K562 (cell line): ENCODE measurements at regions not wholly inside any gene's neighbourhood (a gene's known extent, or its start where the extent isn't known, plus 50 kb on each side); places are given as distances from the start of the nearest gene placed in this dataset.

ENCODE experiments used
- BRD4 ChIP-seq: fragments of 200-600 bp; sonication (generic); IDR thresholded peaks from 2 replicates; pipeline ENCODE4 v1.6.1; 2017; ENCODE audit warnings: inconsistent platforms
- DIDO1 ChIP-seq: fragments of 450-650 bp; IDR thresholded peaks from 2 replicates; pipeline ENCODE4 v1.6.1; 2016; ENCODE audit warnings: low read depth, missing biosample characterization, missing genetic modification characterization
- FOXJ2 ChIP-seq: fragments of 200-800 bp; sonication (Bioruptor generic); IDR thresholded peaks from 2 replicates; pipeline ENCODE4 v1.6.1; 2016; ENCODE audit warnings: missing genetic modification characterization, missing compliant biosample characterization
- IFI16 ChIP-seq: fragments of 250-450 bp; sonication (Bioruptor Pico); IDR thresholded peaks from 2 replicates; pipeline ENCODE4 v2.1.2; 2022; ENCODE audit warnings: mild to moderate bottlenecking, inconsistent platforms
- MAZ ChIP-seq, 2 experiments: fragments of 450-650 bp in 1 of 2; sonication (generic) in 1 of 2; formaldehyde crosslinking; IDR thresholded peaks in 1 of 2; conservative IDR thresholded peaks in 1 of 2; 2 replicates each; pipeline versions ENCODE4 v1.4.0 to v1.5.0; 2020; ENCODE audit warnings: mild to moderate bottlenecking in 1 of 2, missing genetic modification reagents in 1 of 2
- MEIS2 ChIP-seq: fragments of 450-650 bp; IDR thresholded peaks from 2 replicates; pipeline ENCODE4 v1.6.1; 2014; ENCODE audit warnings: mild to moderate bottlenecking; ENCODE audit not compliant: partially characterized antibody
- MGA ChIP-seq: fragments of 450-650 bp; IDR thresholded peaks from 2 replicates; pipeline ENCODE4 v1.6.1; 2016; ENCODE audit warnings: mild to moderate bottlenecking, moderate library complexity
- MLLT1 ChIP-seq, 2 experiments: fragments of 450-650 bp; IDR thresholded peaks; 2 replicates each; pipeline ENCODE4 v1.6.1; 2016
- NBN ChIP-seq: fragments of 450-650 bp; IDR thresholded peaks from 2 replicates; pipeline ENCODE4 v1.6.1; 2016; ENCODE audit warnings: low read depth, mild to moderate bottlenecking
- NCOA1 ChIP-seq: fragments of 450-650 bp; IDR thresholded peaks from 2 replicates; pipeline ENCODE4 v1.6.1; 2016; ENCODE audit warnings: low read depth
- NFIC ChIP-seq: fragments of 450-650 bp; IDR thresholded peaks from 2 replicates; pipeline ENCODE4 v1.6.1; 2017; ENCODE audit warnings: mild to moderate bottlenecking, inconsistent platforms
- PHF20 ChIP-seq: fragments of 450-650 bp; IDR thresholded peaks from 2 replicates; pipeline ENCODE4 v1.6.1; 2018; ENCODE audit not compliant: partially characterized antibody
- RAD51 ChIP-seq: fragments of 450-650 bp; IDR thresholded peaks from 2 replicates; pipeline ENCODE4 v1.7.1; 2016; ENCODE audit warnings: low read depth, mild to moderate bottlenecking, borderline replicate concordance
- SMARCC2 ChIP-seq: fragments of 450-650 bp; IDR thresholded peaks from 2 replicates; pipeline ENCODE4 v1.6.1; 2017; ENCODE audit warnings: antibody characterized with exemption, moderate library complexity, mild to moderate bottlenecking, low read depth
- ZBTB17 ChIP-seq: fragments of 450-650 bp; formaldehyde crosslinking; IDR thresholded peaks from 2 replicates; pipeline ENCODE4 v1.4.0; 2020; ENCODE audit warnings: mild to moderate bottlenecking
- ZNF212 ChIP-seq: fragments of 450-650 bp; formaldehyde crosslinking; IDR thresholded peaks from 2 replicates; pipeline ENCODE4 v1.4.0; 2020; ENCODE audit warnings: mild to moderate bottlenecking
- ZNF445 ChIP-seq: fragments of 250-450 bp; sonication (Bioruptor Pico); IDR thresholded peaks from 2 replicates; pipeline ENCODE4 v1.4.0; 2020; ENCODE audit warnings: low read depth, mild to moderate bottlenecking, moderate library complexity

DNA sequence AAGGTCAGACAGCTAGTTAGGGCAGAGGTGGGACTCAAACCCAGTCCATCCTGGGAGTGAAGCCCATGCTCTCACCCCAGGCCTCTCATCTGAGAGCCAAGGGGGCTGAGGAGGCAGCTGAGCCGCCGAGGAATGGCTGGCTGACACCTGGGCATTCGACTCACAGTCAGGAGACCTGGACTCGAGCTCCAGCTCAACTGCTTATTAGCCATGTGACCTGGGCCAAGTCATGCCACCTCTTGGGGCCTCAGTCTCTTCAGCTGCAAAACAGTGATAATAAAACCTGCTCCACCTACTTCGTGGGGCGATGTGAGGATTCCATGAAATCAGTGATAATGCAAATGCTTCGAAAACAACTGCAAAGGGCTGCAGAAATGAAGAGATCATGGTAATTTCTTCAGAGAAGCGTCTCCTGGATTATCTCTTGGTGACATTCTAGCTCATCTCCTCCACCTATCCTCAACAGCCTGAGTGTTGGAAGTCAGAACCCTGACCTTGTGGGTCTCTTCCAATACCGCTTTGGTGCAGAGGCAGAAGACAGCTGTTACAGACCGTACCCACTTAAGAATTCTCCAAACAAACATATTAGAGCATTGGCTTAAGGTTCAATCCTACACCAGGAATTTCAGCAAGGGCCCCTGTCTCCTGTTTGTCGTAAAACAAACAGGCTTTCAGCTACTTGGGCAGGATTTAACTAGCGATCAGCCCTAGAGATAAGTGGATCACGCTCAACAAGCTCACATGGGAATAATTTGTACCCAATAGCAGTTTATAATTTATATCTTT lies 60.0 kb upstream of the PIM1 start (continued):
- TF ChIP-seq DIDO1 (no peak), ZNF212 (CRISPR knock-in tag) (0 out of 2 replicates have a peak, but pooled peaks have one; percentile 76), ZBTB17 (CRISPR knock-in tag) (peak; percentile 69), FOXJ2 (tag) (peak; percentile 62), PHF20 (no peak), NCOA1 (peak; percentile 85; the same call in 1 of the 2 replicates), MAZ (CRISPR knock-in tag; conservative IDR thresholded peaks at IDR 0.05 in 1 of 2, IDR thresholded peaks at IDR 0.05 in 1 of 2) (peak; percentile 46 to 67; a peak in 3 of 4 replicates), NFIC (peak; percentile 98), MLLT1 (IDR thresholded peaks at IDR 0.05) (peak in 1 of 2 experiments; percentile 53; a peak in 3 of 4 replicates), MEIS2 (peak; percentile 61), RAD51 (peak; percentile 87), NBN (peak; percentile 89), MGA (peak; percentile 61; the same call in 1 of the 2 replicates), IFI16 (CRISPR knock-in tag) (peak; percentile 73), ZNF445 (no peak), SMARCC2 (peak; percentile 51; the same call in 1 of the 2 replicates), BRD4 (no peak)
